ENCODE measurements at regions not wholly inside any gene's neighbourhood (a gene's known extent, or its start where the extent isn't known, plus 50 kb on each side); places are given as distances from the start of the nearest gene placed in this dataset.
"Not testable (repeated sequence)": the region's sequence is repeated elsewhere in the genome, so short reads cannot be mapped to it uniquely, and the experiment has no call there.

GRCh38 chr14:37786114-37786625, 190.7 kb downstream of the TTC6 start:
- not testable (repeated sequence) for TF ChIP-seq POLR2A, CTCF, EP300 (IDR thresholded peaks at IDR 0.05)

Measured in upper lobe of left lung (tissue), 4 donors.